Activated CD8-positive, alpha-beta T cell treated with anti-CD3 and anti-CD28 coated beads for 36 hours (primary cell): ENCODE measurements at regions not wholly inside any gene's neighbourhood (a gene's known extent, or its start where the extent isn't known, plus 50 kb on each side); places are given as distances from the start of the nearest gene placed in this dataset.

Experiments used
- ATAC-seq: fragments of 200-7000 bp; cut with Tn5 transposase; one replicate; pipeline ENCODE4 v1.10.0; 2021; ENCODE audit warnings: mild to moderate bottlenecking, moderate library complexity
- CTCF ChIA-PET: fragments of 350-600 bp; sonication (Branson Sonifier 250); formaldehyde crosslinking; loops from one replicate; lab custom pipeline; 2021; ENCODE audit warnings: antibody characterized with exemption; lab: Charles Lee
- POLR2A ChIA-PET: fragments of 350-600 bp; sonication (Branson Sonifier 250); formaldehyde crosslinking; loops from one replicate; lab custom pipeline; 2021; ENCODE audit warnings: antibody characterized with exemption; lab: Charles Lee
- DNase-seq: peaks from one replicate; pipeline ENCODE4 v3.0.0-alpha.2; 2020
- H3K27ac Mint-ChIP-seq: one replicate; pipeline ENCODE4 v1.8.0; 2021; ENCODE audit warnings: mild to moderate bottlenecking, mixed read lengths
- H3K27me3 Mint-ChIP-seq: one replicate; pipeline ENCODE4 v1.8.0; 2021; ENCODE audit warnings: mixed read lengths
- H3K36me3 Mint-ChIP-seq: one replicate; pipeline ENCODE4 v1.8.0; 2021; ENCODE audit warnings: low read depth, mixed read lengths
- H3K4me1 Mint-ChIP-seq: one replicate; pipeline ENCODE4 v1.8.0; 2021; ENCODE audit warnings: low read depth, mixed read lengths
- H3K4me3 Mint-ChIP-seq: one replicate; pipeline ENCODE4 v1.8.0; 2021; ENCODE audit warnings: mild to moderate bottlenecking, moderate library complexity, mixed read lengths
- H3K9me3 Mint-ChIP-seq: one replicate; pipeline ENCODE4 v1.8.0; 2021; ENCODE audit warnings: mixed read lengths
- intact Hi-C: fragments of 100-400 bp; cut with micrococcal nuclease; formaldehyde crosslinking; loops from one replicate; pipeline ENCODE4 v1.10.0; 2022
- TF ChIP-seq, protein P1 (sequence below): fragments of 200-600 bp; IDR thresholded peaks from one replicate; pipeline ENCODE4 v1.8.0; 2022; ENCODE audit warnings: antibody characterized with exemption, mild to moderate bottlenecking

DNA sequence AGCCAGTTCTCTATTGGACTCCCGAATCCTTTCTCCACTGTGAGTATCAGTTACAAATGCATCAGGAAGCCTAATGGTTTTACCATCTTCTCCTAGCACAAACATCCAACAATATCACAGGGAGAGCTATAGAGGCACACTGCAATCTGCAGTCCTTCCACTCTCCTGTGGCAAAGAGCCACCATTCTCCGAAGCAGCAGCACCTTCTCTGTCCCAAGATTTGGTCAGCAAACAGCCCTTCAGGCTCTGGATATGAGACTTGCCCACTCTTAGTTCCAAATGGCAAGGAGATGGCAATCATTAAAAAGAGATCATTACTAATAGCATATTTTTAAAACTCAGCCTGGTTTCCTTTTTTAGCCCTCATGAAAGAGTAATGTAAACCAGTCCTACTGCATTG lies 223.4 kb downstream of the HS3ST3A1 start:
- DNase-seq: no peak
- no peak for ATAC-seq
- Mint-ChIP-seq H3K36me3 (no peaks in the 10 kb centered on the region), H3K4me1 (no peaks in the 10 kb centered on the region), H3K4me3 (no peak overlapping the region), H3K27ac (no peak overlapping the region), H3K27me3 (no peaks in the 10 kb centered on the region), H3K9me3 (no peaks in the 10 kb centered on the region)
- CTCF ChIA-PET: interaction anchor here (1.3 kb wide), 1 partner anchor 41 kb away, joined by 3 read pairs; no protein-coding TSS in a partner anchor
- intact Hi-C loops: no loop called here
- POLR2A ChIA-PET: no interaction called here
- TF ChIP-seq, protein P1, sequence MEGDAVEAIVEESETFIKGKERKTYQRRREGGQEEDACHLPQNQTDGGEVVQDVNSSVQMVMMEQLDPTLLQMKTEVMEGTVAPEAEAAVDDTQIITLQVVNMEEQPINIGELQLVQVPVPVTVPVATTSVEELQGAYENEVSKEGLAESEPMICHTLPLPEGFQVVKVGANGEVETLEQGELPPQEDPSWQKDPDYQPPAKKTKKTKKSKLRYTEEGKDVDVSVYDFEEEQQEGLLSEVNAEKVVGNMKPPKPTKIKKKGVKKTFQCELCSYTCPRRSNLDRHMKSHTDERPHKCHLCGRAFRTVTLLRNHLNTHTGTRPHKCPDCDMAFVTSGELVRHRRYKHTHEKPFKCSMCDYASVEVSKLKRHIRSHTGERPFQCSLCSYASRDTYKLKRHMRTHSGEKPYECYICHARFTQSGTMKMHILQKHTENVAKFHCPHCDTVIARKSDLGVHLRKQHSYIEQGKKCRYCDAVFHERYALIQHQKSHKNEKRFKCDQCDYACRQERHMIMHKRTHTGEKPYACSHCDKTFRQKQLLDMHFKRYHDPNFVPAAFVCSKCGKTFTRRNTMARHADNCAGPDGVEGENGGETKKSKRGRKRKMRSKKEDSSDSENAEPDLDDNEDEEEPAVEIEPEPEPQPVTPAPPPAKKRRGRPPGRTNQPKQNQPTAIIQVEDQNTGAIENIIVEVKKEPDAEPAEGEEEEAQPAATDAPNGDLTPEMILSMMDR: no peak

DNA sequence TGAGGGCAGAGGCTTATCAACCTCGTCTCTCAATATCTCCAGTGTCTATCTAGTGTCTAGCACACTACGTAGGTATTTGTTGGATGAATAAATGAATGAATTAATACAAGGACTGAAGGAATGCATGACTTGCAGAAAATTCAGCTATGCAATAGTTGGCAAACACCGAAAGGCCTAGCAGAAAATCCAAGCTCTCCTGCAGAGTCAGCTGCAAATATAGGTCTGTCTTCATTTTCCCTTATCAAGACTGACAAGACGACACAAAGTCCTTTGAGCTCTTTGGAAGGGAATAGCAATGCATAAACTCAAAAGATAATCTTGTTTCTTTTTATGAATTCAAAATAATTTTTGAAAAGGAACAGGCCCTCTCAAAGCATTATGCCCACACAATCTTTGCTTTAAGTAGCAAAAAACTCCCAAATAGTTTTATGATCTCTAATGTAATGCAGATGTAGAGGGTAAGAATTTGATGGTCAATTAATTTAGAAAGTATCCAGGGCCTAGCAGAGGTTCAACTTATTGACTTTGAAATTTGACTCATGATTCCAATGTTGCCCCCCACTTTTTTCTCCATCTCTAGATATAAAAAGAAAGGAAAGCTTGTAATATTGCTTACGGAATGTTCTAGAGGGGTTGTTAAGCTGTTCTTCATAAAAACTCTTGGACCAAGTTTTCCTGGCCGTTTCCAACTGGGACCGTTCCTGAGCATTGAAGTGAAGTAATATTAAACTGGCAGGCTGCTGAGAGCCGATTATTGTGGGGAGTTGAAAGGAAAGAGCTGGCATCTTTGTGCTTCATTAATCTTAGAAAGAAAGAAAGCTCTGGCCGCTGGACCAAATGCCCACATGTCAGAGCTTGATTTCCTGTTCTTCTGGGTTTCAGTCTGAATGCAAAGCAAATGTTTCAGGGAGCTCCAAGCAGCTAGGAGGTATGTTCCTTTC lies 227.3 kb downstream of the HS3ST3A1 start:
- no peak for ATAC-seq
- Mint-ChIP-seq H3K27ac (no peak overlapping the region), H3K36me3 (no peaks in the 10 kb centered on the region), H3K4me3 (no peak overlapping the region), H3K27me3 (no peaks in the 10 kb centered on the region), H3K4me1 (no peaks in the 10 kb centered on the region), H3K9me3 (no peaks in the 10 kb centered on the region)
- ChIA-PET POLR2A (interaction anchor here (0.6 kb wide), 1 partner anchor 37 kb away, joined by 3 read pairs; no protein-coding TSS in a partner anchor), CTCF (no interaction called here)
- TF ChIP-seq, protein P1: no peak
- intact Hi-C loops: no loop called here
- no peak for DNase-seq

DNA sequence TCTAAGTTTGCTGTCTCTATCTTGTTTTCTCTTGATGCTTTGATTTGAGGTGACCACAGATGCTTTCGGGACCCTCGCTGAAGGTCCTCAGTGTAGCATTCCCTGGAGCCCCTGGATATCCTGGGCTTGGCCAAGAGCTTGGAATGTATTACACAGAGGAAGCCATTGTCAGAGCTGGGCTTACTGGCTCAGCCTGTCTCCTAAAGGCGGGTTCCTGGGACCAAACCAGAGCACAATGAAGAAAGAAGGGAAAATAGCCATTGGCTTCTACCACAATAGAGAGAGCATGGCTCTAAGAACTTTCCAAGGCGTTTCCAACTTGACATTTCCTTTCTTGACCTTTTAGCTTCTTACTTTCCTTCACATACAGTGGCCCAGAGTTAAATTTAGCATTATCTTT lies 229.3 kb downstream of the HS3ST3A1 start:
- Mint-ChIP-seq H3K4me3 (no peak overlapping the region), H3K27me3 (peaks cover 2% of the 10 kb centered on the region), H3K9me3 (no peaks in the 10 kb centered on the region), H3K36me3 (no peaks in the 10 kb centered on the region), H3K27ac (no peak overlapping the region), H3K4me1 (no peaks in the 10 kb centered on the region)
- TF ChIP-seq, protein P1: no peak
- intact Hi-C loops: no loop called here
- ChIA-PET POLR2A (no interaction called here), CTCF (no interaction called here)
- no peak for ATAC-seq
- DNase-seq: no peak

DNA sequence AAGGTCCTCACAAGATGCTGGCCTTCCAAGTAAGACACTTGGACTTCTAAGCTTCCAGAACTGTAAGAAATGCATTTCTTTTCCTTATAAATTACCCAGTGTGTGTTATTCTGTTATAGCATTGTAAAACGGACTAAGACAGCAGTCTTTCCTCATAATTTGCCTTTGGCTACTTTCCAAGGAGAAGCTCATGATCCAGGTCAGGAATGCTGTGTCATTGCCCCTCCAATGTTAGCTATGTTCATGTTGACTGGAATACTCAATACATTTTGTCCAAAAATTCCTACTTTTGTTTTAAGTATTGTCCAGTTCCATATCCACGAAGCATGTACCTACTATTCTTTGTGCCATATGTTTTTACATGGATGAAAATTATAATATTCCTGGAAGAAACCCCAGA lies 234.6 kb downstream of the HS3ST3A1 start:
- Mint-ChIP-seq H3K4me3 (no peak overlapping the region), H3K36me3 (no peaks in the 10 kb centered on the region), H3K27me3 (peaks cover 2% of the 10 kb centered on the region), H3K27ac (no peak overlapping the region), H3K4me1 (no peaks in the 10 kb centered on the region), H3K9me3 (no peaks in the 10 kb centered on the region)
- intact Hi-C loops: no loop called here
- no peak for ATAC-seq
- ChIA-PET CTCF (no interaction called here), POLR2A (no interaction called here)
- DNase-seq: no peak
- TF ChIP-seq, protein P1: no peak

DNA sequence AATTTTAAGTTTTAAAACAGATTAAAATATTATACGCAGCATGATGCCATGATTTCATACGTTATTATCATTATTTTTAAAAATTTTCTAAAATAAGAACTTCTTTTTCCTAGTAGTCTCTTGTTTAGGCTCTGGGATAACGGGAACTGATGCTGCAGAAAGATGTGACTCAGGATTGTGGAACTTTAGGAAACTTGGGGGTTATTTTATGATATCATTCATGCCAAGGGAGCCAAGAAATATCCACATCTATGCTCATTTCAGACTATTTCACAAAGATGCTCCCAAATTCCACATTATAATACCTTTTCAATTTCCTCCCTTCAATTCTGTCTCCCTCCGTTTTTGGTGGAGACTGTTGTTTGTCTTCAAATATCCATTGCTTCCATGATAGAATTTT lies 236.4 kb downstream of the HS3ST3A1 start:
- intact Hi-C loops: no loop called here
- CTCF ChIA-PET: no interaction called here
- H3K27me3 Mint-ChIP-seq: peaks cover 5% of the 10 kb centered on the region

More for the DNA sequence above, 236.4 kb downstream of the HS3ST3A1 start:
- H3K36me3 Mint-ChIP-seq: no peaks in the 10 kb centered on the region
- DNase-seq: no peak
- H3K4me1 Mint-ChIP-seq: no peaks in the 10 kb centered on the region
- no peak overlapping the region for H3K4me3 Mint-ChIP-seq
- no peak overlapping the region for H3K27ac Mint-ChIP-seq
- no peak for ATAC-seq
- H3K9me3 Mint-ChIP-seq: no peaks in the 10 kb centered on the region
- TF ChIP-seq, protein P1: no peak
- POLR2A ChIA-PET: no interaction called here
